ENCODE measurements at regions not wholly inside any gene's neighbourhood (a gene's known extent, or its start where the extent isn't known, plus 50 kb on each side); places are given as distances from the start of the nearest gene placed in this dataset.

- no peak for DNase-seq
- peaks cover 31% of the 10 kb centered on the region for H3K9me3 Mint-ChIP-seq
- H3K4me3 Mint-ChIP-seq: no peak overlapping the region
- no peaks in the 10 kb centered on the region for H3K4me1 Mint-ChIP-seq (ENCODE audit: low read depth)
- H3K27ac Mint-ChIP-seq: no peak overlapping the region
- intact Hi-C loops (cut with micrococcal nuclease): no loop called here
- ChIA-PET CTCF (no interaction called here), POLR2A (no interaction called here)
- no peaks in the 10 kb centered on the region for H3K36me3 Mint-ChIP-seq
- no peaks in the 10 kb centered on the region for H3K27me3 Mint-ChIP-seq
Observed at GRCh38 chr16:64808474-64808873, 313.4 kb downstream of the CDH11 start.

GRCh38 chr16:64791756-64792155 is 330.1 kb downstream of the CDH11 start:
- H3K4me1 Mint-ChIP-seq (ENCODE audit: low read depth): no peaks in the 10 kb centered on the region
- ChIA-PET CTCF (no interaction called here), POLR2A (no interaction called here)

GRCh38 chr16:64784635-64785034 is 337.2 kb downstream of the CDH11 start:
- DNase-seq: no peak
- no peaks in the 10 kb centered on the region for H3K4me1 Mint-ChIP-seq (ENCODE audit: low read depth)
- intact Hi-C loops (cut with micrococcal nuclease): no loop called here
- POLR2A ChIA-PET: no interaction called here
- CTCF ChIA-PET: no interaction called here
- peaks cover 2% of the 10 kb centered on the region for H3K36me3 Mint-ChIP-seq
- peaks cover 24% of the 10 kb centered on the region for H3K9me3 Mint-ChIP-seq
- no peak overlapping the region for H3K4me3 Mint-ChIP-seq
- H3K27me3 Mint-ChIP-seq: no peaks in the 10 kb centered on the region
- H3K27ac Mint-ChIP-seq: no peak overlapping the region

More at GRCh38 chr16:64791756-64792155, 330.1 kb downstream of the CDH11 start:
- Mint-ChIP-seq H3K27ac (no peak overlapping the region), H3K27me3 (no peaks in the 10 kb centered on the region), H3K36me3 (peaks cover 2% of the 10 kb centered on the region), H3K4me3 (no peak overlapping the region), H3K9me3 (peaks cover 25% of the 10 kb centered on the region)
- no peak for DNase-seq
- intact Hi-C loops (cut with micrococcal nuclease): no loop called here

- Mint-ChIP-seq H3K27ac (no peak overlapping the region), H3K9me3 (peaks cover 23% of the 10 kb centered on the region), H3K36me3 (no peaks in the 10 kb centered on the region), H3K27me3 (no peaks in the 10 kb centered on the region), H3K4me3 (no peak overlapping the region), H3K4me1 (ENCODE audit: low read depth) (no peaks in the 10 kb centered on the region)
- intact Hi-C loops (cut with micrococcal nuclease): no loop called here
- ChIA-PET CTCF (no interaction called here), POLR2A (no interaction called here)
- DNase-seq: no peak
Observed at GRCh38 chr16:64782484-64782883, 339.4 kb downstream of the CDH11 start.

GRCh38 chr16:64780445-64780844 is 341.4 kb downstream of the CDH11 start:
- no peak overlapping the region for H3K27ac Mint-ChIP-seq
- no peaks in the 10 kb centered on the region for H3K27me3 Mint-ChIP-seq
- no peak overlapping the region for H3K4me3 Mint-ChIP-seq
- POLR2A ChIA-PET: no interaction called here
- intact Hi-C loops (cut with micrococcal nuclease): no loop called here
- H3K9me3 Mint-ChIP-seq: peaks cover 18% of the 10 kb centered on the region
- H3K36me3 Mint-ChIP-seq: no peaks in the 10 kb centered on the region
- no peaks in the 10 kb centered on the region for H3K4me1 Mint-ChIP-seq (ENCODE audit: low read depth)
- CTCF ChIA-PET: no interaction called here
- DNase-seq: no peak

- H3K9me3 Mint-ChIP-seq: peaks cover 24% of the 10 kb centered on the region
- intact Hi-C loops (cut with micrococcal nuclease): no loop called here
- H3K27me3 Mint-ChIP-seq: no peaks in the 10 kb centered on the region
- no peak overlapping the region for H3K4me3 Mint-ChIP-seq
- CTCF ChIA-PET: no interaction called here
- no peaks in the 10 kb centered on the region for H3K4me1 Mint-ChIP-seq (ENCODE audit: low read depth)
- no peaks in the 10 kb centered on the region for H3K36me3 Mint-ChIP-seq
- POLR2A ChIA-PET: no interaction called here
- no peak overlapping the region for H3K27ac Mint-ChIP-seq
- no peak for DNase-seq
Observed at GRCh38 chr16:64778777-64779176, 343.1 kb downstream of the CDH11 start.

- intact Hi-C loops (cut with micrococcal nuclease): no loop called here
- POLR2A ChIA-PET: no interaction called here
- Mint-ChIP-seq H3K27me3 (no peaks in the 10 kb centered on the region), H3K9me3 (peaks cover 26% of the 10 kb centered on the region), H3K4me1 (ENCODE audit: low read depth) (no peaks in the 10 kb centered on the region), H3K4me3 (no peak overlapping the region), H3K36me3 (no peaks in the 10 kb centered on the region), H3K27ac (no peak overlapping the region)
- no peak for DNase-seq
- CTCF ChIA-PET: no interaction called here
Observed at GRCh38 chr16:64773638-64774037, 348.2 kb downstream of the CDH11 start.

- Mint-ChIP-seq H3K4me1 (ENCODE audit: low read depth) (no peaks in the 10 kb centered on the region), H3K4me3 (no peak overlapping the region), H3K27me3 (no peaks in the 10 kb centered on the region), H3K36me3 (no peaks in the 10 kb centered on the region), H3K27ac (no peak overlapping the region), H3K9me3 (peaks cover 23% of the 10 kb centered on the region)
- POLR2A ChIA-PET: no interaction called here
- intact Hi-C loops (cut with micrococcal nuclease): no loop called here
- CTCF ChIA-PET: no interaction called here
- DNase-seq: no peak
Observed at GRCh38 chr16:64773184-64773583, 348.7 kb downstream of the CDH11 start.

- Mint-ChIP-seq H3K36me3 (no peaks in the 10 kb centered on the region), H3K9me3 (peaks cover 21% of the 10 kb centered on the region), H3K27me3 (no peaks in the 10 kb centered on the region), H3K4me1 (ENCODE audit: low read depth) (no peaks in the 10 kb centered on the region), H3K4me3 (no peak overlapping the region), H3K27ac (no peak overlapping the region)
- intact Hi-C loops (cut with micrococcal nuclease): no loop called here
- ChIA-PET POLR2A (no interaction called here), CTCF (no interaction called here)
- DNase-seq: no peak
Observed at GRCh38 chr16:64771273-64771672, 350.6 kb downstream of the CDH11 start.

- no peaks in the 10 kb centered on the region for H3K4me1 Mint-ChIP-seq (ENCODE audit: low read depth)
Observed at GRCh38 chr16:64762211-64762610, 359.7 kb downstream of the CDH11 start.

GRCh38 chr16:64754279-64754678 is 367.6 kb downstream of the CDH11 start:
- DNase-seq: no peak
- no peak overlapping the region for H3K27ac Mint-ChIP-seq
- intact Hi-C loops (cut with micrococcal nuclease): loop anchor here (10.0 kb wide), 1 partner anchor 61 kb away; no protein-coding TSS in a partner anchor
- no peaks in the 10 kb centered on the region for H3K27me3 Mint-ChIP-seq
- H3K9me3 Mint-ChIP-seq: peaks cover 10% of the 10 kb centered on the region
- no peaks in the 10 kb centered on the region for H3K36me3 Mint-ChIP-seq
- ChIA-PET CTCF (no interaction called here), POLR2A (no interaction called here)
- no peaks in the 10 kb centered on the region for H3K4me1 Mint-ChIP-seq (ENCODE audit: low read depth)
- H3K4me3 Mint-ChIP-seq: no peak overlapping the region

More at GRCh38 chr16:64762211-64762610, 359.7 kb downstream of the CDH11 start:
- ChIA-PET POLR2A (no interaction called here), CTCF (no interaction called here)
- H3K27ac Mint-ChIP-seq: no peak overlapping the region
- no peak for DNase-seq
- intact Hi-C loops (cut with micrococcal nuclease): no loop called here
- H3K9me3 Mint-ChIP-seq: peaks cover 13% of the 10 kb centered on the region
- no peaks in the 10 kb centered on the region for H3K27me3 Mint-ChIP-seq
- no peaks in the 10 kb centered on the region for H3K36me3 Mint-ChIP-seq
- no peak overlapping the region for H3K4me3 Mint-ChIP-seq

- Mint-ChIP-seq H3K4me1 (ENCODE audit: low read depth) (no peaks in the 10 kb centered on the region), H3K27me3 (no peaks in the 10 kb centered on the region), H3K27ac (no peak overlapping the region), H3K36me3 (no peaks in the 10 kb centered on the region), H3K4me3 (no peak overlapping the region), H3K9me3 (peaks cover 28% of the 10 kb centered on the region)
- intact Hi-C loops (cut with micrococcal nuclease): loop anchor here (10.0 kb wide), 1 partner anchor 63 kb away; no protein-coding TSS in a partner anchor
- ChIA-PET CTCF (interaction anchor here (0.9 kb wide), 1 partner anchor 14 kb away, joined by 3 read pairs; no protein-coding TSS in a partner anchor), POLR2A (no interaction called here)
- DNase-seq: no peak
Observed at GRCh38 chr16:64751906-64752305, 370.0 kb downstream of the CDH11 start.

- H3K9me3 Mint-ChIP-seq: peaks cover 26% of the 10 kb centered on the region
- intact Hi-C loops (cut with micrococcal nuclease): no loop called here
- H3K36me3 Mint-ChIP-seq: no peaks in the 10 kb centered on the region
- H3K27ac Mint-ChIP-seq: no peak overlapping the region
- CTCF ChIA-PET: no interaction called here
- no peaks in the 10 kb centered on the region for H3K27me3 Mint-ChIP-seq
- POLR2A ChIA-PET: no interaction called here
- no peak for DNase-seq
- H3K4me3 Mint-ChIP-seq: no peak overlapping the region
- no peaks in the 10 kb centered on the region for H3K4me1 Mint-ChIP-seq (ENCODE audit: low read depth)
Observed at GRCh38 chr16:64749346-64749745, 372.5 kb downstream of the CDH11 start.
